GM12872 (cell line): ENCODE measurements at regions not wholly inside any gene's neighbourhood (a gene's known extent, or its start where the extent isn't known, plus 50 kb on each side); places are given as distances from the start of the nearest gene placed in this dataset.

Experiments used
- CTCF ChIP-seq: IDR thresholded peaks from 3 replicates; pipeline ENCODE4 v1.5.1; 2011; ENCODE audit warnings: low read depth, mild to moderate bottlenecking, low read length, moderate library complexity; ENCODE audit not compliant: insufficient read depth

- TF ChIP-seq CTCF, result no peak
Measured at GRCh38 chr6:4302524-4302923, 167.1 kb upstream of the ECI2 start.

- TF ChIP-seq CTCF, result no peak
Measured at GRCh38 chr6:4301871-4302270, 166.5 kb upstream of the ECI2 start.

DNA sequence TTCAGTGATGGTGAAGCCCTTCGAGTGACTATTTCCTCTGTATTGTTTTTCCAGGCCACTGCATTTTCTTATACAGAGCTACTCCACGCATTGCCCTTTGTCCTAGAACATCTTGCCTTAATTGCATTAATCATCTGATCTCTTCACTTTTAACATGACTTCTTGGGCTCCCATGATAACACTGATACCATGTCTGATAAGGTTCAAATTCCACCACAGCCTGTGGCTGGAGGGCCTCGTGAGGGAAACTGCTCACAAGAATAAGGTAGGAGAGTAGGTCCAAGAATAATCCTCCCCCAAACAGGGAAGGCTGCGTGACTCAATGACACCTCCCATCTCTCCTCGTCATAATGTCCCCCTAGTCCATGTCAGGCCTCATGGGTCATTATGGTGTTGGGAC, 165.5 kb upstream of the ECI2 start:
- TF ChIP-seq CTCF, result no peak

- TF ChIP-seq CTCF, result no peak
Measured at GRCh38 chr6:4299476-4299875, 164.1 kb upstream of the ECI2 start.

DNA sequence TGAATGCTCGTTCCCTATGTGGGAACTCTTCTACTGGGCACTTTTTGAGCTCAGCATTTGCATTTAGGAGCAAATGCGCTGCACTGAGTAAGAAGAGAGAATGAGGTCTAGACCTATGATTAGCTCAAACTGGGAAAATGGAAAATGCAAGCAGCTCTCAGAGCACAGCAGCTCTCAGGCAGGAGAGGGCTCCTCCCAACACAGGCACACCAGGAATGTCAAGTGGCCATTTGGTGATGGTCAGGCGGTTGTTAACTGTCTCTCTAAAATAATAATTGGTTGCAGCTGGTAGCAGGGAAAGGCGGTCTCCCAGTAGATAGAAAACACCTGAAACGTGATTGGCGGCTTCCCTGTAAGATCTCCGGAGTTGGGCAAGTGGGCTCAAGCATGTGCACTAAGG, 162.0 kb upstream of the ECI2 start:
- TF ChIP-seq CTCF, result no peak

DNA sequence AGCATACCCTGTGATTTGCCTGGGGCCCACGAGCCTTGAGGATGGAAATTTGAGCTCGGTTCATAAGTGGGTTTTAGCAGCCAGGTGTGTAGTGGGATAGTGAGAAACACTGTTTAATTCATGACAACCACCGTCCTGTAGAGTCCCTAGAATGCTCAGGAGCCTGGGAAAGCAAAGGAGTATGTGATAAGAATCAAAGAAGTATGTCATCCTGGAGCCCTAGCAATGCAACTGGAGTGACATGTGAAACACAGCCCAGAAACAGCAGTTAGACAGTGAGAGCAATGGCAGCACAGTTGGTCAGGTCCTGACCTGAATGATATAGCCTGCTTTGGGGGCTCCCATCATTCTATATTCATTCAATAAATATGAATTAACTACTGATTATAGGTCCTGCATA, 161.2 kb upstream of the ECI2 start:
- no peak for TF ChIP-seq CTCF

DNA sequence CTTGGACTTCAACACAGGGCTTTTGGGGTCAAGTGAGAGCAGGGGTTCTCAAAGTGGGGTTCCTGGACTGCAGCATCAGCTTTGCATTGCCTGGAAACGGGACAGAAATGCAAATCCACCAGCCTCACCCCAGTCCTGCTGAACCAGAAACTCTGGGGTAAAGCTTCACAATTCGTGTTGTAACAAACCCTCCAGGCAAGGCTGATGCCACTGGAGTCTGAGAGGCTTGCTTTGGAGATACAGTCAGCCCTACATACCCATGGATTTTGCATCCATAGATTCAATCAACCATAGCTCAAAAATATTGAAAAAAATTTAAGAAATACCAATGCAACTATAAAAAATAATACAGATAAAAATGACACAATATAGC, 160.4 kb upstream of the ECI2 start:
- TF ChIP-seq CTCF, result no peak

GRCh38 chr6:4295058-4295782, 159.8 kb upstream of the ECI2 start:
- TF ChIP-seq CTCF, result no peak
